B cell (primary cell): ENCODE measurements at regions not wholly inside any gene's neighbourhood (a gene's known extent, or its start where the extent isn't known, plus 50 kb on each side); places are given as distances from the start of the nearest gene placed in this dataset.

Source experiments
- CTCF ChIP-seq: fragments of 200-600 bp; IDR thresholded peaks from one replicate; pipeline ENCODE4 v1.8.0; 2022; ENCODE audit warnings: antibody characterized with exemption, mild to moderate bottlenecking
- EZH2 ChIP-seq: IDR thresholded peaks from 2 replicates; pipeline ENCODE4 v1.6.1; 2012; ENCODE audit warnings: borderline replicate concordance, low read depth, mild to moderate bottlenecking, moderate library complexity, low read length; ENCODE audit not compliant: insufficient read depth, poor library complexity, severe bottlenecking

GRCh38 chr5:79922626-79923025, 68.4 kb downstream of the MTX3 start:
- TF ChIP-seq CTCF (no peak), EZH2 (no peak)
